Esophagus squamous epithelium (tissue), 5 donors: ENCODE measurements at regions not wholly inside any gene's neighbourhood (a gene's known extent, or its start where the extent isn't known, plus 50 kb on each side); places are given as distances from the start of the nearest gene placed in this dataset.

Experiments used
- DNase-seq: peaks from one replicate; lab custom pipeline; 2025; lab: John Stamatoyannopoulos, UW
- H3K27ac ChIP-seq, 4 donors: fragments of 200-600 bp; sonication (generic); one replicate each; pipeline ENCODE4 v1.5.1; 2016 to 2019; ENCODE audit warnings: mild to moderate bottlenecking in 1 of 4
- H3K27me3 ChIP-seq, 4 donors: fragments of 200-600 bp; sonication (generic); 1 replicate in 3 of 4; 2 replicates in 1 of 4; pipeline versions ENCODE4 v1.5.1 to v1.6.0; 2017 to 2021; ENCODE audit warnings: antibody characterized with exemption in 1 of 4
- H3K36me3 ChIP-seq, 3 donors: fragments of 200-600 bp; sonication (generic); one replicate each; pipeline ENCODE4 v1.5.1; 2016 to 2019
- H3K4me1 ChIP-seq, 3 donors: fragments of 200-600 bp; sonication (generic); one replicate each; pipeline ENCODE4 v1.5.1; 2017 to 2019
- H3K4me3 ChIP-seq, 4 donors: fragments of 200-600 bp; sonication (generic); 1 replicate in 3 of 4; 2 replicates in 1 of 4; pipeline ENCODE4 v1.5.1; 2016 to 2019; ENCODE audit warnings: mild to moderate bottlenecking in 2 of 4, moderate library complexity in 1 of 4
- H3K9me3 ChIP-seq, 3 donors: fragments of 200-600 bp; sonication (generic); one replicate each; pipeline ENCODE4 v1.5.1; 2016 to 2019
- CTCF ChIP-seq, 6 experiments: fragments of 450-650 bp in 4 of 6; fragments of 200-600 bp in 2 of 6; sonication (generic) in 2 of 6; IDR thresholded peaks; one replicate each; pipeline ENCODE4 v1.5.1; 2016 to 2019; ENCODE audit warnings: antibody characterized with exemption in 6 of 6, mild to moderate bottlenecking in 4 of 6, moderate library complexity in 4 of 6
- POLR2A ChIP-seq, 4 donors: fragments of 450-650 bp; IDR thresholded peaks; one replicate each; pipeline ENCODE4 v1.6.1; 2017; ENCODE audit warnings: antibody characterized with exemption in 4 of 4, mild to moderate bottlenecking in 4 of 4, moderate library complexity in 3 of 4
- WGBS, 2 donors: methylation state at CpG; one replicate each; pipeline ENCODE4 v1.1.5; 2018; 5-methylcytosine and 5-hydroxymethylcytosine counted together
- intact Hi-C: fragments of 100-400 bp; cut with DNase I; formaldehyde crosslinking; loops from one replicate; pipeline ENCODE4 v1.15.0; 2022
- donor health status: DM: yes; HTN: yes; CAD: no.

DNA sequence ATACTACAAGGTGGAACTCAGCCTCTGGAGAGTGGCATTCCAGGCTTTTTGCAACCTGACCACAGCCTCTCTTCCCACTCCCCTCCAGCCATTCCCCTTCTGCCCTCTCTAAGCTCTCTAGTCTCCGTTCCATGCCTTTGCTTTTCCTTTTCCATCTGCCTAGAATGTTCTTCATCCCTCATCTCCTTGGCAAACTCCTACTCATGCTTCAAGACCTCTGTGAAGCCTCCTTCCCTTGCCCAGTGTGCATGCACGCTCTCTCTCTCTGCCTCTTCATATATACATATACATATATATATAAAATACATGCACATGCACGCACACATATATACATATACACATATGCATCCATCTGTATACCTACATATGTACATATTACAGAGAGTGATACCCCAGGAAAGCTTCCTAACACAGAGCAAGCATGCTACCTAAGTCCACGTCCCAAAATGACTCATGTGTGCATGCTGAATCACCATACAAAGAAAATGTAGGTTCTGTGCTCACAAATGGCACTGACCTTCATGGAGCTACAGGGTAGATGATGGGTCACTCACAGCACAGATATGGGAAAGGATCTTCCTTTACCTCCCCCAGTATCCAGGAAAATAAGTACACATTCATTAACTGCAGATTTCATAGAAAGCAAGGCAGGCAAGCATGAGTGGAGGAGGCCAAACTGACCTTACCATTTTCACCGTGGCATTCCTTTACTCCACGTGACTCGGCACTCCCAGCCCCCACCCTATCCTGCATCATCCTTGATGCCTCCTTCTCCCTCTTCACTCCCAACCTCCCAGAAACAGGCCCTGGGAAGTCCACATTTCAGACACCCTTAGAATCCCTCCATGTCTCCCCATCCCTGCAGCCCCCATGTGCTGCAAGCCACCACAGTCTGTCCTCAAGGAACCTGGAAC lies 238.4 kb upstream of the ZMIZ1 start:
- DNase-seq: no peak
- intact Hi-C loops: no loop called here
- no peaks in the 10 kb centered on the region for H3K4me1 ChIP-seq
- H3K4me3 ChIP-seq: no peak overlapping the region
- H3K27me3 ChIP-seq: peaks cover 0 to 8% (median 0%) of the 10 kb centered on the region in 4 donors
- peaks cover 0 to 9% (median 0%) of the 10 kb centered on the region in 3 donors for H3K9me3 ChIP-seq
- H3K36me3 ChIP-seq: no peaks in the 10 kb centered on the region
- H3K27ac ChIP-seq: no peak overlapping the region
- 48 to 56% methylated on average over 7 of the region's 7 CpGs for WGBS, 2 donors
- TF ChIP-seq CTCF (IDR thresholded peaks at IDR 0.05): no peak
- no peak for TF ChIP-seq POLR2A (IDR thresholded peaks at IDR 0.05)

GRCh38 chr10:78830976-78831375 lies 237.8 kb upstream of the ZMIZ1 start:
- Histone ChIP-seq H3K4me3 (no peak overlapping the region), H3K36me3 (no peaks in the 10 kb centered on the region), H3K27me3 (peaks cover 0 to 8% (median 0%) of the 10 kb centered on the region in 4 donors), H3K4me1 (no peaks in the 10 kb centered on the region), H3K27ac (no peak overlapping the region), H3K9me3 (peaks cover 0 to 9% (median 0%) of the 10 kb centered on the region in 3 donors)
- intact Hi-C loops: no loop called here
- no peak for DNase-seq
- no peak for TF ChIP-seq POLR2A (IDR thresholded peaks at IDR 0.05)
- no peak for TF ChIP-seq CTCF (IDR thresholded peaks at IDR 0.05)
- 70 to 83% methylated on average over 5 to 7 of the region's 7 CpGs for WGBS, 2 donors

- no peak for DNase-seq
- H3K9me3 ChIP-seq: peaks cover 0 to 9% (median 0%) of the 10 kb centered on the region in 3 donors
- peaks cover 0 to 8% (median 0%) of the 10 kb centered on the region in 4 donors for H3K27me3 ChIP-seq
- intact Hi-C loops: no loop called here
- TF ChIP-seq POLR2A (IDR thresholded peaks at IDR 0.05): no peak
- TF ChIP-seq CTCF (IDR thresholded peaks at IDR 0.05): no peak
- no peaks in the 10 kb centered on the region for H3K36me3 ChIP-seq
- no peak overlapping the region for H3K27ac ChIP-seq
- no peaks in the 10 kb centered on the region for H3K4me1 ChIP-seq
- H3K4me3 ChIP-seq: no peak overlapping the region
- WGBS, 2 donors: 57 to 90% methylated on average over 2 of the region's 8 CpGs
These were observed 237.3 kb upstream of the ZMIZ1 start for GRCh38 chr10:78831461-78831860.

- no peak overlapping the region for H3K27ac ChIP-seq
- TF ChIP-seq CTCF (IDR thresholded peaks at IDR 0.05) (no peak), POLR2A (IDR thresholded peaks at IDR 0.05) (no peak)
- H3K36me3 ChIP-seq: no peaks in the 10 kb centered on the region
- no peak overlapping the region for H3K4me3 ChIP-seq
- DNase-seq: no peak
- H3K27me3 ChIP-seq: peaks cover 0 to 13% (median 0%) of the 10 kb centered on the region in 4 donors
- intact Hi-C loops: no loop called here
- 67 to 78% methylated on average over 1 to 2 of the region's 2 CpGs for WGBS, 2 donors
- H3K4me1 ChIP-seq: no peaks in the 10 kb centered on the region
- H3K9me3 ChIP-seq: peaks cover 0 to 9% (median 0%) of the 10 kb centered on the region in 3 donors
These were observed 236.5 kb upstream of the ZMIZ1 start for GRCh38 chr10:78832281-78832680.

DNA sequence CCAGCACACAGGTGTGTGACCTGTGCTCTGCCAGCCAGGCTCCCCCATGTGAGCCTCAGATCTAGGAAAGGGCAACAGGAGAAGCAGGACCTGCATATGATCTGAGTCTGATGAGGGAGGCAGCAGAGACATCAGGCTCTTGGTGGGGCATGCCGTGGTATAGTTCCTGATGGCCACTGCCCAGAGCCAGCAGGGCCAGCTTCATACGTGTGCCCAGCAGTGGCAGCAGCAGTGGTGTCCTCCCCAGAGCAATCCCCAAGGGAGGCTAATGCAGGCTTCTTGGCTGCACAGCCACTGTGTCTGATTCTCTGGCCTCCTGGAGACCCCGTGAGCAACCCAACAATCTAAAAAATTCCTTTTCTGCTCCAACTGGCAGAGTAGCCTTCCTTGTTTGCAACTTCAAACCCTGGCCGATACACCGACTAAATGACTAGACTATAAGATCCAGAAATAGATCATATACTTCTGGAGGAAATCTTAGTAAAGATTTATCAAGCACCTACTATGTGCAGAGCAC lies 230.6 kb upstream of the ZMIZ1 start:
- no peaks in the 10 kb centered on the region for H3K36me3 ChIP-seq
- TF ChIP-seq CTCF (IDR thresholded peaks at IDR 0.05) (no peak), POLR2A (IDR thresholded peaks at IDR 0.05) (no peak)
- H3K4me1 ChIP-seq: peaks cover 0 to 4% (median 0%) of the 10 kb centered on the region in 3 donors
- 44 to 67% methylated on average over 3 to 4 of the region's 5 CpGs for WGBS, 2 donors
- H3K27ac ChIP-seq: no peak overlapping the region
- intact Hi-C loops: no loop called here
- H3K27me3 ChIP-seq: peaks cover 0 to 10% (median 0%) of the 10 kb centered on the region in 4 donors
- DNase-seq: no peak
- H3K4me3 ChIP-seq: no peak overlapping the region
- no peaks in the 10 kb centered on the region for H3K9me3 ChIP-seq
